GM18858 (cell line): ENCODE measurements at regions not wholly inside any gene's neighbourhood (a gene's known extent, or its start where the extent isn't known, plus 50 kb on each side); places are given as distances from the start of the nearest gene placed in this dataset.
"Not testable (repeated sequence)": the region's sequence is repeated elsewhere in the genome, so short reads cannot be mapped to it uniquely, and the experiment has no call there.

ENCODE experiments used
- ATAC-seq: cut with Tn5 transposase; IDR thresholded peaks from one replicate; pipeline ENCODE4 v1.9.1; 2021; ENCODE audit not compliant: unreplicated experiment

GRCh38 chr4:124431653-124432192, 280.8 kb downstream of the ANKRD50 start:
- ATAC-seq = no peak

- ATAC-seq = no peak
Measured at GRCh38 chr4:124432500-124432899, 280.0 kb downstream of the ANKRD50 start.

- ATAC-seq = no peak
Measured at GRCh38 chr4:124433044-124433443, 279.5 kb downstream of the ANKRD50 start.

GRCh38 chr4:124433500-124433899, 279.0 kb downstream of the ANKRD50 start:
- ATAC-seq = no peak

GRCh38 chr4:124435274-124435950, 277.1 kb downstream of the ANKRD50 start:
- no peak for ATAC-seq

GRCh38 chr4:124437853-124438495, 274.6 kb downstream of the ANKRD50 start:
- no peak for ATAC-seq

GRCh38 chr4:124445071-124445470, 267.5 kb downstream of the ANKRD50 start:
- ATAC-seq = no peak

GRCh38 chr4:124449881-124450280, 262.7 kb downstream of the ANKRD50 start:
- no peak for ATAC-seq

GRCh38 chr4:124450851-124451250, 261.7 kb downstream of the ANKRD50 start:
- no peak for ATAC-seq

GRCh38 chr4:124454772-124455270, 257.7 kb downstream of the ANKRD50 start:
- ATAC-seq = no peak

GRCh38 chr4:124455671-124456070, 256.9 kb downstream of the ANKRD50 start:
- ATAC-seq = no peak

GRCh38 chr4:124459196-124459940, 253.2 kb downstream of the ANKRD50 start:
- ATAC-seq = no peak

GRCh38 chr4:124459941-124460310, 252.6 kb downstream of the ANKRD50 start:
- no peak for ATAC-seq

- ATAC-seq = not testable (repeated sequence)
Measured at GRCh38 chr4:124461592-124461991, 250.9 kb downstream of the ANKRD50 start.

GRCh38 chr4:124462954-124463828, 249.3 kb downstream of the ANKRD50 start:
- ATAC-seq = no peak

- no peak for ATAC-seq
Measured at GRCh38 chr4:124464836-124465235, 247.7 kb downstream of the ANKRD50 start.

- ATAC-seq = no peak
Measured at GRCh38 chr4:124468360-124468759, 244.2 kb downstream of the ANKRD50 start.

GRCh38 chr4:124469981-124470380, 242.6 kb downstream of the ANKRD50 start:
- no peak for ATAC-seq

GRCh38 chr4:124478470-124478869, 234.1 kb downstream of the ANKRD50 start:
- ATAC-seq = no peak

- ATAC-seq = no peak
Measured at GRCh38 chr4:124480061-124480460, 232.5 kb downstream of the ANKRD50 start.

GRCh38 chr4:124481123-124481522, 231.4 kb downstream of the ANKRD50 start:
- ATAC-seq = no peak
